Smooth muscle cell (in vitro differentiated cells): ENCODE measurements at regions not wholly inside any gene's neighbourhood (a gene's known extent, or its start where the extent isn't known, plus 50 kb on each side); places are given as distances from the start of the nearest gene placed in this dataset.

Experiments
- DNase-seq: peaks from one replicate; lab custom pipeline; 2025; ENCODE audit not compliant: unreplicated experiment; lab: John Stamatoyannopoulos, UW
- H2AFZ ChIP-seq: fragments of 200-600 bp; sonication (generic); 2 replicates; pipeline ENCODE4 v1.6.0; 2016; ENCODE audit warnings: antibody characterized with exemption, low read depth, mild to moderate bottlenecking
- H3F3A ChIP-seq: fragments of 200-600 bp; sonication (generic); 2 replicates; pipeline ENCODE4 v1.6.0; 2017; ENCODE audit warnings: antibody characterized with exemption, low read depth
- H3K27ac ChIP-seq: fragments of 200-600 bp; sonication (generic); 2 replicates; pipeline ENCODE4 v1.5.1; 2016; ENCODE audit warnings: low read depth, mild to moderate bottlenecking
- H3K27me3 ChIP-seq: fragments of 200-600 bp; sonication (generic); 2 replicates; pipeline ENCODE4 v1.6.1; 2016; ENCODE audit warnings: low read depth, mild to moderate bottlenecking
- H3K36me3 ChIP-seq: fragments of 200-600 bp; sonication (generic); 2 replicates; pipeline ENCODE4 v1.5.1; 2016; ENCODE audit warnings: low read depth
- H3K4me1 ChIP-seq: fragments of 200-600 bp; sonication (generic); 2 replicates; pipeline ENCODE4 v1.5.1; 2016; ENCODE audit warnings: low read depth
- H3K4me2 ChIP-seq: fragments of 200-600 bp; sonication (generic); 2 replicates; pipeline ENCODE4 v1.6.0; 2016; ENCODE audit warnings: mild to moderate bottlenecking
- H3K4me3 ChIP-seq: fragments of 200-600 bp; sonication (generic); 2 replicates; pipeline ENCODE4 v1.5.1; 2016; ENCODE audit warnings: mild to moderate bottlenecking
- H3K79me2 ChIP-seq: fragments of 200-600 bp; sonication (generic); 2 replicates; pipeline ENCODE4 v1.6.0; 2016; ENCODE audit warnings: low read depth, mild to moderate bottlenecking
- H3K9ac ChIP-seq: fragments of 200-600 bp; sonication (generic); 2 replicates; pipeline ENCODE4 v1.6.0; 2016; ENCODE audit warnings: low read depth
- H3K9me3 ChIP-seq: fragments of 200-600 bp; sonication (generic); replicated peaks from 2 replicates; pipeline ENCODE4 v1.5.1; 2016; ENCODE audit warnings: low read depth
- H4K20me1 ChIP-seq: fragments of 200-600 bp; sonication (generic); 2 replicates; pipeline ENCODE4 v1.6.0; 2016; ENCODE audit warnings: low read depth
- CTCF ChIP-seq: fragments of 200-600 bp; sonication (generic); IDR thresholded peaks from 2 replicates; pipeline ENCODE4 v1.5.1; 2017; ENCODE audit warnings: borderline replicate concordance, mild to moderate bottlenecking, antibody characterized with exemption; ENCODE audit not compliant: insufficient read depth, poor library complexity, severe bottlenecking
- WGBS: methylation state at CpG from one replicate; pipeline ENCODE4 v1.1.7; 2016; ENCODE audit warnings: low lambda C conversion rate; 5-methylcytosine and 5-hydroxymethylcytosine counted together

- H3K9me3 ChIP-seq = no peaks in the 10 kb centered on the region
- H3K79me2 ChIP-seq = no peaks in the 10 kb centered on the region
- no peak for DNase-seq
- WGBS = 74% methylated on average over 3 of the region's 3 CpGs
- H3K4me2 ChIP-seq = no peak overlapping the region
- no peaks in the 10 kb centered on the region for H3K36me3 ChIP-seq
- H3K27me3 ChIP-seq = no peaks in the 10 kb centered on the region
- H3K27ac ChIP-seq = no peak overlapping the region
- no peak overlapping the region for H2AFZ ChIP-seq
- no peak overlapping the region for H3K4me3 ChIP-seq
- no peaks in the 10 kb centered on the region for H4K20me1 ChIP-seq
- H3K4me1 ChIP-seq = no peaks in the 10 kb centered on the region
- H3F3A ChIP-seq = no peaks in the 10 kb centered on the region
- H3K9ac ChIP-seq = no peak overlapping the region
- no peak for TF ChIP-seq CTCF
Measured at GRCh38 chr7:156034397-156034796, 222.1 kb upstream of the SHH start.

GRCh38 chr7:156032973-156033372, 220.7 kb upstream of the SHH start:
- no peak overlapping the region for H3K27ac ChIP-seq
- no peaks in the 10 kb centered on the region for H3K27me3 ChIP-seq
- no peaks in the 10 kb centered on the region for H3K79me2 ChIP-seq
- no peaks in the 10 kb centered on the region for H4K20me1 ChIP-seq
- no peak overlapping the region for H3K4me2 ChIP-seq
- H3K4me3 ChIP-seq = no peak overlapping the region
- no peak for DNase-seq
- H3F3A ChIP-seq = no peaks in the 10 kb centered on the region
- H2AFZ ChIP-seq = no peak overlapping the region
- H3K4me1 ChIP-seq = peaks cover 2% of the 10 kb centered on the region
- H3K9ac ChIP-seq = no peak overlapping the region
- TF ChIP-seq CTCF = no peak
- H3K9me3 ChIP-seq = no peaks in the 10 kb centered on the region
- H3K36me3 ChIP-seq = no peaks in the 10 kb centered on the region

- H3K27ac ChIP-seq = no peak overlapping the region
- no peak overlapping the region for H2AFZ ChIP-seq
- H3K79me2 ChIP-seq = no peaks in the 10 kb centered on the region
- no peak for TF ChIP-seq CTCF
- H3K4me2 ChIP-seq = no peak overlapping the region
- H3F3A ChIP-seq = no peaks in the 10 kb centered on the region
- H3K9ac ChIP-seq = no peak overlapping the region
- no peaks in the 10 kb centered on the region for H3K36me3 ChIP-seq
- H3K4me3 ChIP-seq = no peak overlapping the region
- WGBS = 90% methylated on average over 7 of the region's 7 CpGs
- peaks cover 13% of the 10 kb centered on the region for H3K4me1 ChIP-seq
- H4K20me1 ChIP-seq = no peaks in the 10 kb centered on the region
- no peaks in the 10 kb centered on the region for H3K9me3 ChIP-seq
- H3K27me3 ChIP-seq = no peaks in the 10 kb centered on the region
- DNase-seq = no peak
Measured at GRCh38 chr7:156031679-156032478, 219.6 kb upstream of the SHH start.

- H2AFZ ChIP-seq = no peak overlapping the region
- no peaks in the 10 kb centered on the region for H4K20me1 ChIP-seq
- TF ChIP-seq CTCF = no peak
- WGBS = 88% methylated on average over 12 of the region's 12 CpGs
- no peaks in the 10 kb centered on the region for H3F3A ChIP-seq
- H3K4me1 ChIP-seq = peaks cover 15% of the 10 kb centered on the region
- no peak overlapping the region for H3K27ac ChIP-seq
- no peaks in the 10 kb centered on the region for H3K36me3 ChIP-seq
- H3K4me2 ChIP-seq = no peak overlapping the region
- DNase-seq = no peak
- no peaks in the 10 kb centered on the region for H3K9me3 ChIP-seq
- no peaks in the 10 kb centered on the region for H3K27me3 ChIP-seq
- H3K9ac ChIP-seq = no peak overlapping the region
- no peaks in the 10 kb centered on the region for H3K79me2 ChIP-seq
- H3K4me3 ChIP-seq = no peak overlapping the region
Measured at GRCh38 chr7:156029460-156030007, 217.3 kb upstream of the SHH start.
